ENCODE measurements at regions not wholly inside any gene's neighbourhood (a gene's known extent, or its start where the extent isn't known, plus 50 kb on each side); places are given as distances from the start of the nearest gene placed in this dataset.
"Not testable (repeated sequence)": the region's sequence is repeated elsewhere in the genome, so short reads cannot be mapped to it uniquely, and the experiment has no call there.

- no peak for DNase-seq
These were observed 306.2 kb upstream of the RIOK2 start for GRCh38 chr5:97489010-97489840.

- DNase-seq: peak; percentile 21
These were observed 311.4 kb upstream of the RIOK2 start for GRCh38 chr5:97494465-97494864.

- no peak for DNase-seq
These were observed 312.3 kb upstream of the RIOK2 start for GRCh38 chr5:97495301-97495700.

GRCh38 chr5:97496037-97496436, 313.0 kb upstream of the RIOK2 start:
- DNase-seq: no peak

- DNase-seq: no peak
These were observed 315.6 kb upstream of the RIOK2 start for GRCh38 chr5:97498657-97499056.

GRCh38 chr5:97499605-97500004, 316.6 kb upstream of the RIOK2 start:
- no peak for DNase-seq

GRCh38 chr5:97501286-97501964, 318.4 kb upstream of the RIOK2 start:
- DNase-seq: no peak

GRCh38 chr5:97501965-97502305, 318.9 kb upstream of the RIOK2 start:
- DNase-seq: no peak

GRCh38 chr5:97508864-97509263, 325.8 kb upstream of the RIOK2 start:
- DNase-seq: no peak

- not testable (repeated sequence) for DNase-seq
These were observed 336.5 kb upstream of the RIOK2 start for GRCh38 chr5:97519565-97519964.

GRCh38 chr5:97523336-97523735, 340.3 kb upstream of the RIOK2 start:
- not testable (repeated sequence) for DNase-seq

GRCh38 chr5:97525780-97526179, 342.7 kb upstream of the RIOK2 start:
- DNase-seq: no peak

- peak; percentile 74 for DNase-seq
These were observed 345.9 kb upstream of the RIOK2 start for GRCh38 chr5:97528941-97529340.

- peak; percentile 65 for DNase-seq
These were observed 346.4 kb upstream of the RIOK2 start for GRCh38 chr5:97529354-97529985.

- no peak for DNase-seq
These were observed 348.5 kb upstream of the RIOK2 start for GRCh38 chr5:97531549-97531948.

- peak; percentile 63 for DNase-seq
These were observed 351.1 kb upstream of the RIOK2 start for GRCh38 chr5:97534166-97534565.

- no peak for DNase-seq
These were observed 353.6 kb upstream of the RIOK2 start for GRCh38 chr5:97536683-97537082.

GRCh38 chr5:97538912-97539311, 355.9 kb upstream of the RIOK2 start:
- no peak for DNase-seq

GRCh38 chr5:97541864-97542263, 358.8 kb upstream of the RIOK2 start:
- no peak for DNase-seq

- no peak for DNase-seq
These were observed 359.4 kb upstream of the RIOK2 start for GRCh38 chr5:97542469-97542868.

GRCh38 chr5:97543166-97543565, 360.1 kb upstream of the RIOK2 start:
- no peak for DNase-seq

GRCh38 chr5:97544240-97544639, 361.2 kb upstream of the RIOK2 start:
- no peak for DNase-seq

- DNase-seq: no peak
These were observed 361.6 kb upstream of the RIOK2 start for GRCh38 chr5:97544678-97545077.

GRCh38 chr5:97545446-97545845, 362.4 kb upstream of the RIOK2 start:
- DNase-seq: no peak

Data from NCI-H82 (cell line).